Endodermal cell (in vitro differentiated cells): ENCODE measurements at regions not wholly inside any gene's neighbourhood (a gene's known extent, or its start where the extent isn't known, plus 50 kb on each side); places are given as distances from the start of the nearest gene placed in this dataset.

ENCODE experiments used
- DNase-seq: peaks from one replicate; pipeline ENCODE4 v3.0.0-alpha.2; 2017
- H3K27ac ChIP-seq: 2 replicates; pipeline ENCODE4 v1.5.1; 2013; ENCODE audit warnings: mild to moderate bottlenecking, low read depth, low read length, moderate library complexity
- H3K27me3 ChIP-seq: 2 replicates; pipeline ENCODE4 v1.6.1; 2013; ENCODE audit warnings: mild to moderate bottlenecking, low read length, moderate library complexity; ENCODE audit not compliant: insufficient read depth, control insufficient read depth, poor library complexity, severe bottlenecking
- H3K36me3 ChIP-seq: 2 replicates; pipeline ENCODE4 v1.7.0; 2013; ENCODE audit warnings: mild to moderate bottlenecking, low read length, moderate library complexity; ENCODE audit not compliant: control insufficient read depth, insufficient read depth
- H3K4me1 ChIP-seq: one replicate; pipeline ENCODE4 v1.7.0; 2013; ENCODE audit warnings: low read length; ENCODE audit not compliant: control insufficient read depth, insufficient read depth
- H3K4me3 ChIP-seq: 2 replicates; pipeline ENCODE4 v1.5.1; 2013; ENCODE audit warnings: mild to moderate bottlenecking, low read length, moderate library complexity
- H3K9ac ChIP-seq: 2 replicates; pipeline ENCODE4 v1.6.1; 2013; ENCODE audit warnings: mild to moderate bottlenecking, low read length, moderate library complexity; ENCODE audit not compliant: poor library complexity, severe bottlenecking; ENCODE audit errors: extremely low read depth
- H3K9me3 ChIP-seq: 2 replicates; pipeline ENCODE4 v1.6.1; 2013; ENCODE audit warnings: mild to moderate bottlenecking, low read length, moderate library complexity; ENCODE audit not compliant: control insufficient read depth
- H3K27ac Mint-ChIP-seq: 2 replicates; pipeline ENCODE4 v1.8.0; 2020; ENCODE audit warnings: mixed read lengths
- H3K27me3 Mint-ChIP-seq: 2 replicates; pipeline ENCODE4 v1.8.0; 2021; ENCODE audit warnings: mild to moderate bottlenecking, mixed read lengths; ENCODE audit not compliant: insufficient read depth
- H3K36me3 Mint-ChIP-seq: 2 replicates; pipeline ENCODE4 v1.8.0; 2020; ENCODE audit warnings: low read depth, mixed read lengths
- H3K4me1 Mint-ChIP-seq: 2 replicates; pipeline ENCODE4 v1.8.0; 2020; ENCODE audit warnings: mixed read lengths
- H3K4me3 Mint-ChIP-seq: 2 replicates; pipeline ENCODE4 v1.8.0; 2020; ENCODE audit warnings: mild to moderate bottlenecking, moderate library complexity, mixed read lengths
- H3K9me3 Mint-ChIP-seq: 2 replicates; pipeline ENCODE4 v1.8.0; 2020; ENCODE audit warnings: mild to moderate bottlenecking, mixed read lengths
- CTCF ChIP-seq: fragments of 200-600 bp; sonication (generic); conservative IDR thresholded peaks from 2 replicates; pipeline ENCODE4 v1.5.0; 2021; ENCODE audit warnings: antibody characterized with exemption, mild to moderate bottlenecking
- WGBS, 2 experiments: methylation state at CpG; one replicate each; pipeline versions ENCODE4 v1.1.5 to v1.1.7; 2013; ENCODE audit warnings: missing lambda C conversion rate in 2 of 2, mixed read lengths in 1 of 2; ENCODE audit not compliant: insufficient coverage in 1 of 2, insufficient read length in 1 of 2; 5-methylcytosine and 5-hydroxymethylcytosine counted together

GRCh38 chr12:13509740-13510139, 313.2 kb downstream of the EMP1 start:
- Histone ChIP-seq H3K4me3 (no peak overlapping the region), H3K9ac (no peak overlapping the region), H3K27me3 (no peaks in the 10 kb centered on the region), H3K27ac (no peak overlapping the region), H3K36me3 (no peaks in the 10 kb centered on the region), H3K9me3 (peaks cover 10% of the 10 kb centered on the region), H3K4me1 (no peaks in the 10 kb centered on the region)
- no peak overlapping the region for H3K27ac Mint-ChIP-seq
- no peaks in the 10 kb centered on the region for H3K36me3 Mint-ChIP-seq
- H3K9me3 Mint-ChIP-seq = peaks cover 6% of the 10 kb centered on the region
- TF ChIP-seq CTCF = no peak
- no peak for DNase-seq
- peaks cover 4% of the 10 kb centered on the region for H3K27me3 Mint-ChIP-seq
- no peak overlapping the region for H3K4me3 Mint-ChIP-seq
- H3K4me1 Mint-ChIP-seq = no peaks in the 10 kb centered on the region

GRCh38 chr12:13505636-13506035, 309.1 kb downstream of the EMP1 start:
- Histone ChIP-seq H3K27ac (no peak overlapping the region), H3K9me3 (no peaks in the 10 kb centered on the region), H3K9ac (no peak overlapping the region), H3K4me1 (peaks cover 11% of the 10 kb centered on the region), H3K36me3 (no peaks in the 10 kb centered on the region), H3K27me3 (no peaks in the 10 kb centered on the region), H3K4me3 (no peak overlapping the region)
- TF ChIP-seq CTCF = no peak
- WGBS, 2 experiments = 78 to 89% methylated on average over 4 to 7 of the region's 7 CpGs
- H3K4me1 Mint-ChIP-seq = peaks cover 5% of the 10 kb centered on the region
- no peak overlapping the region for H3K4me3 Mint-ChIP-seq
- no peak overlapping the region for H3K27ac Mint-ChIP-seq
- DNase-seq = no peak
- no peaks in the 10 kb centered on the region for H3K27me3 Mint-ChIP-seq
- no peaks in the 10 kb centered on the region for H3K9me3 Mint-ChIP-seq
- no peaks in the 10 kb centered on the region for H3K36me3 Mint-ChIP-seq

- TF ChIP-seq CTCF = no peak
- Histone ChIP-seq H3K4me3 (no peak overlapping the region), H3K9ac (no peak overlapping the region), H3K27ac (no peak overlapping the region), H3K36me3 (no peaks in the 10 kb centered on the region), H3K27me3 (no peaks in the 10 kb centered on the region), H3K9me3 (no peaks in the 10 kb centered on the region), H3K4me1 (peaks cover 11% of the 10 kb centered on the region)
- H3K27me3 Mint-ChIP-seq = peaks cover 2% of the 10 kb centered on the region
- H3K4me1 Mint-ChIP-seq = peaks cover 5% of the 10 kb centered on the region
- DNase-seq = no peak
- no peak overlapping the region for H3K27ac Mint-ChIP-seq
- H3K4me3 Mint-ChIP-seq = no peak overlapping the region
- H3K36me3 Mint-ChIP-seq = no peaks in the 10 kb centered on the region
- no peaks in the 10 kb centered on the region for H3K9me3 Mint-ChIP-seq
These were observed 308.7 kb downstream of the EMP1 start for GRCh38 chr12:13505224-13505623.
